Bronchial epithelial cell (primary cell): ENCODE measurements at regions not wholly inside any gene's neighbourhood (a gene's known extent, or its start where the extent isn't known, plus 50 kb on each side); places are given as distances from the start of the nearest gene placed in this dataset.

ENCODE experiments used
- DNase-seq: peaks from one replicate; pipeline ENCODE4 v3.0.0-alpha.2; 2010; ENCODE audit warnings: low read depth
- FAIRE-seq: peaks from 2 replicates; lab custom pipeline; 2011; peaks lifted over from hg19 to GRCh38; lab: Jason Lieb, UNC
- H3K27me3 ChIP-seq: 2 replicates; pipeline ENCODE4 v1.5.1; 2011; ENCODE audit warnings: low read length; ENCODE audit not compliant: control insufficient read depth, insufficient read depth
- H3K36me3 ChIP-seq: 2 replicates; pipeline ENCODE4 v1.5.1; 2011; ENCODE audit warnings: low read length; ENCODE audit not compliant: control insufficient read depth, insufficient read depth
- H3K4me3 ChIP-seq: 2 replicates; pipeline ENCODE4 v1.5.1; 2011; ENCODE audit warnings: mild to moderate bottlenecking, low read depth, low read length, control low read depth
- TF ChIP-seq, protein P1 (sequence below): IDR thresholded peaks from 2 replicates; pipeline ENCODE4 v1.5.1; 2011; ENCODE audit warnings: mild to moderate bottlenecking, moderate library complexity, low read length, control low read depth, inconsistent platforms; ENCODE audit not compliant: insufficient read depth, severe bottlenecking

DNA sequence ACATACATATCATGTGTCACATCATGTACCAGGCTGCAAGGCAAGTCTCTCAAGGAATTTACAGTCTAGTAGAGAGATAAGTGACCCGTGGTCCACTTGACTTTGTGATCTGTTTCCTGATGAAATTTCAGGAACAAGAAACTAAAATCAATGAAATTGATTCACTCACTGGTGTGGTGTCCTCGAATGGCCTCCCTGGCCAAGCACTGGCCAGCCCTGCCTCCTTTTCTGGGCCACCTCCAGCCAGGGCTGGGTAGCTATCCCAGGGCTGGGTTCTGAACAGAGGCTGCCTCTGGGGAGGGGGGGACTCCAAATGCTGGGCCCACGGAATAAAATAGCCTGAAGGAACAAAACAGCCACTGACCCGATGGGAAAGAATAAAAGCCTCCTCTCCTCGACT lies 182.2 kb downstream of the HERPUD2 start:
- no peak for DNase-seq
- Histone ChIP-seq H3K36me3 (no peaks in the 10 kb centered on the region), H3K27me3 (no peaks in the 10 kb centered on the region), H3K4me3 (no peak overlapping the region)
- TF ChIP-seq, protein P1, sequence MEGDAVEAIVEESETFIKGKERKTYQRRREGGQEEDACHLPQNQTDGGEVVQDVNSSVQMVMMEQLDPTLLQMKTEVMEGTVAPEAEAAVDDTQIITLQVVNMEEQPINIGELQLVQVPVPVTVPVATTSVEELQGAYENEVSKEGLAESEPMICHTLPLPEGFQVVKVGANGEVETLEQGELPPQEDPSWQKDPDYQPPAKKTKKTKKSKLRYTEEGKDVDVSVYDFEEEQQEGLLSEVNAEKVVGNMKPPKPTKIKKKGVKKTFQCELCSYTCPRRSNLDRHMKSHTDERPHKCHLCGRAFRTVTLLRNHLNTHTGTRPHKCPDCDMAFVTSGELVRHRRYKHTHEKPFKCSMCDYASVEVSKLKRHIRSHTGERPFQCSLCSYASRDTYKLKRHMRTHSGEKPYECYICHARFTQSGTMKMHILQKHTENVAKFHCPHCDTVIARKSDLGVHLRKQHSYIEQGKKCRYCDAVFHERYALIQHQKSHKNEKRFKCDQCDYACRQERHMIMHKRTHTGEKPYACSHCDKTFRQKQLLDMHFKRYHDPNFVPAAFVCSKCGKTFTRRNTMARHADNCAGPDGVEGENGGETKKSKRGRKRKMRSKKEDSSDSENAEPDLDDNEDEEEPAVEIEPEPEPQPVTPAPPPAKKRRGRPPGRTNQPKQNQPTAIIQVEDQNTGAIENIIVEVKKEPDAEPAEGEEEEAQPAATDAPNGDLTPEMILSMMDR, result no peak
- FAIRE-seq, result no peak

DNA sequence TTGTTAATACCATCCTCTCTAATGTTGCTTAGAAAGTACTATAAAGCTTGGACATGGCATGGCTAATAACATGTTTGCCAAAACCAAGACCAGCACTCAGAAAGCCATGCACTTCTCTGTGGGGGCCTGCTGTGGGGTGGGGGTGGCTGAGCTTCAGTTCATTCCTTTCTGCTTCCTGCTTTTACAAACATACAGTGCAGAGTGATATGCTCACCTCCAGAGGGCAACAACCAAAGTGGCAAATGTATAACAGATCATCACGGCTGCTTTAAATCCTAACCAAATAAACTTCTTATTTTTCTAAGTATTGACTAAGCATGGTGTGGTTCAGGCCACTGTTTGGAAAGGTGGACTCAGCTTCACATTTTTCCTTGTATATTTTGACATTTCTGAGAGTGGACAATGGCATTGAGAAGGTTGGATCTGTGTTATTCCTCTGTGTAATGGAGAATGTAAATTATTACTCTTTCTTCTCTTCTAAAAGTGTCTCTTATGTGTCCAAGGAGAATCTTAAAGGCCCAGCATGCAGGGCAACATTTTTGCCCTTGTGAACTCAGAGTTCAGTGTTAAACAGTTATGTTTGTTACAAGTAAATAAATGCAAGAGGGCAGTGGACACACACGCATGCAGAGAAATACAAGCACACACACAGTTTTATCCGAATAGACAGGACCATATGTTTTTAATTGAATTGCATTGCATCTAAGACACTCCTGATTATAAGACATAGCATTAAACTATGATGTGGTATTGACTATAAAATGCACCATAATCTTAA lies 186.1 kb downstream of the HERPUD2 start:
- Histone ChIP-seq H3K36me3 (no peaks in the 10 kb centered on the region), H3K27me3 (no peaks in the 10 kb centered on the region), H3K4me3 (no peak overlapping the region)
- DNase-seq (peak; percentile 13), FAIRE-seq (no peak)
- TF ChIP-seq, protein P1, result no peak

DNA sequence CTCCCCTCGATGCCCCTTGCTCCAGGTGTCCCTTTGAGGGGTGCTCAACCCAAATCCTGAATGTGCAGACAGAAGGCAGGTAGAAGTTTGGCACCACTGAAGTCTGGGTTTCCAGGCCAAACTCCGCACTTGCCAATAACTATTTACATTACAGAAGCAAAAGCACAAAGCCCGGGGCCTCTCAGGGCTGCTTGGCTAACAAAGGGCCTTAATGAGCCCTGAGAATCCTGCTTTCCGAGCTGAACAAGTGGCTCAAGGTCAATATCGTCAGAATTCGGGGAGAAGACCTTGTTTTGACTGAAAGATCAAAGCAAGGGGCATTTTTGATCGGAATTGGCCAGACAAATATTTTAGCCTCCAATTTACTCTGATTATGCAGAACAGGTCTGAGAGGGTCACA lies 189.9 kb downstream of the HERPUD2 start:
- Histone ChIP-seq H3K36me3 (no peaks in the 10 kb centered on the region), H3K4me3 (no peak overlapping the region), H3K27me3 (no peaks in the 10 kb centered on the region)
- TF ChIP-seq, protein P1, result no peak
- DNase-seq (no peak), FAIRE-seq (no peak)

GRCh38 chr7:35504365-35504764 lies 190.6 kb downstream of the HERPUD2 start:
- DNase-seq (no peak), FAIRE-seq (no peak)
- no peak overlapping the region for H3K4me3 ChIP-seq
- H3K27me3 ChIP-seq, result no peaks in the 10 kb centered on the region
- H3K36me3 ChIP-seq, result no peaks in the 10 kb centered on the region
- TF ChIP-seq, protein P1, result no peak

DNA sequence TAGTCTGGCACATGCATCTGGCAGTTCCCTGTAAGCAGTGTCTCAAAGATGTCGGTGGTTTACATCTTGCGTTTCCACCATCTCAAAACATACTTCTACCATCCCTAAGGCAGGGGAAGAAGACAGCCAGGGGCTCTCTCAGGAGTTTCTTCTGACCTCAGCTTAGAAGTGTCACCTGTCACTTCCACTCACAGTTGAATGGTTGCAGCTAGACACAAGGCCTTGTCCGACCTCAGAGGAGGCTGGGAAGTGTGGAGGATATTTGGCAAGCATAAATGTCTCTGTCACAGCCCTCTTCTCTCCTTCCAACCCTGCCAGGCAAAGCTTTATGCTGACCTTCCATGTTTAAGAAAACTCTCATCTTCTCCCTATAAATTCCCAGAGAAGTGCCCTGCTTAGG lies 193.3 kb downstream of the HERPUD2 start:
- FAIRE-seq (no peak), DNase-seq (no peak)
- Histone ChIP-seq H3K4me3 (no peak overlapping the region), H3K36me3 (no peaks in the 10 kb centered on the region), H3K27me3 (no peaks in the 10 kb centered on the region)
- TF ChIP-seq, protein P1, result no peak

GRCh38 chr7:35499226-35499625 lies 195.7 kb downstream of the HERPUD2 start:
- FAIRE-seq, result no peak

More at GRCh38 chr7:35499226-35499625, 195.7 kb downstream of the HERPUD2 start:
- TF ChIP-seq, protein P1, result no peak
- Histone ChIP-seq H3K27me3 (no peaks in the 10 kb centered on the region), H3K4me3 (no peak overlapping the region), H3K36me3 (no peaks in the 10 kb centered on the region)
- no peak for DNase-seq
